GM20000 (cell line): ENCODE measurements at regions not wholly inside any gene's neighbourhood (a gene's known extent, or its start where the extent isn't known, plus 50 kb on each side); places are given as distances from the start of the nearest gene placed in this dataset.

ENCODE experiments used
- DNase-seq: peaks from one replicate; pipeline ENCODE4 v3.0.0; 2012; ENCODE audit warnings: low spot score
- CTCF ChIP-seq: IDR thresholded peaks from 2 replicates; pipeline ENCODE4 v1.5.1; 2012; ENCODE audit warnings: mild to moderate bottlenecking, control low read depth; ENCODE audit errors: extremely low read depth, missing control alignments

GRCh38 chr4:107213410-107213809, 177.3 kb upstream of the DKK2 start:
- no peak for TF ChIP-seq CTCF
- no peak for DNase-seq

- DNase-seq, result no peak
- no peak for TF ChIP-seq CTCF
Measured at GRCh38 chr4:107212565-107212964, 176.5 kb upstream of the DKK2 start.

GRCh38 chr4:107210450-107211239, 174.5 kb upstream of the DKK2 start:
- DNase-seq, result no peak
- no peak for TF ChIP-seq CTCF

- no peak for DNase-seq
- TF ChIP-seq CTCF, result no peak
Measured at GRCh38 chr4:107203733-107204132, 167.6 kb upstream of the DKK2 start.

- DNase-seq, result no peak
- TF ChIP-seq CTCF, result no peak
Measured at GRCh38 chr4:107202744-107203143, 166.6 kb upstream of the DKK2 start.

GRCh38 chr4:107197121-107197520, 161.0 kb upstream of the DKK2 start:
- DNase-seq, result no peak
- no peak for TF ChIP-seq CTCF

GRCh38 chr4:107196312-107196711, 160.2 kb upstream of the DKK2 start:
- TF ChIP-seq CTCF, result no peak
- DNase-seq, result no peak
